ENCODE measurements at regions not wholly inside any gene's neighbourhood (a gene's known extent, or its start where the extent isn't known, plus 50 kb on each side); places are given as distances from the start of the nearest gene placed in this dataset.

GRCh38 chr9:31032206-31032605 is 1352.2 kb upstream of the ACO1 start:
- no peak overlapping the region for H3K4me2 ChIP-seq (ENCODE audit: control insufficient read depth, insufficient read depth)
- H3K79me2 ChIP-seq (ENCODE audit: control insufficient read depth, insufficient read depth, low read length) = no peaks in the 10 kb centered on the region
- H3K4me1 ChIP-seq (ENCODE audit: control insufficient read depth, insufficient read depth, low read length) = no peaks in the 10 kb centered on the region
- H3K4me3 ChIP-seq = no peak overlapping the region
- ATAC-seq (no peak), FAIRE-seq (no peak), DNase-seq (ENCODE audit: low read depth, low spot score) (no peak)
- BruUV-seq (replicated peaks) = no TSS peak
- TF ChIP-seq POLR2A (IDR thresholded peaks at IDR 0.05; ENCODE audit: low read depth, low read length) = no peak
- TF ChIP-seq ZNF592 (IDR thresholded peaks at IDR 0.05) = no peak
- no peak for TF ChIP-seq BRCA1 (IDR thresholded peaks at IDR 0.05; ENCODE audit: low read depth, low read length)
- TF ChIP-seq MEF2B (IDR thresholded peaks at IDR 0.05; ENCODE audit: partially characterized antibody, poor library complexity, severe bottlenecking) = no peak
- TF ChIP-seq NFIC (IDR thresholded peaks at IDR 0.05; ENCODE audit: low read depth, low read length) = no peak
- no peak for TF ChIP-seq WRNIP1 (IDR thresholded peaks at IDR 0.05; ENCODE audit: borderline replicate concordance, low read depth, low read length)
- no peak for TF ChIP-seq NFXL1 (IDR thresholded peaks at IDR 0.05; ENCODE audit: borderline replicate concordance)
- TF ChIP-seq, protein P1, sequence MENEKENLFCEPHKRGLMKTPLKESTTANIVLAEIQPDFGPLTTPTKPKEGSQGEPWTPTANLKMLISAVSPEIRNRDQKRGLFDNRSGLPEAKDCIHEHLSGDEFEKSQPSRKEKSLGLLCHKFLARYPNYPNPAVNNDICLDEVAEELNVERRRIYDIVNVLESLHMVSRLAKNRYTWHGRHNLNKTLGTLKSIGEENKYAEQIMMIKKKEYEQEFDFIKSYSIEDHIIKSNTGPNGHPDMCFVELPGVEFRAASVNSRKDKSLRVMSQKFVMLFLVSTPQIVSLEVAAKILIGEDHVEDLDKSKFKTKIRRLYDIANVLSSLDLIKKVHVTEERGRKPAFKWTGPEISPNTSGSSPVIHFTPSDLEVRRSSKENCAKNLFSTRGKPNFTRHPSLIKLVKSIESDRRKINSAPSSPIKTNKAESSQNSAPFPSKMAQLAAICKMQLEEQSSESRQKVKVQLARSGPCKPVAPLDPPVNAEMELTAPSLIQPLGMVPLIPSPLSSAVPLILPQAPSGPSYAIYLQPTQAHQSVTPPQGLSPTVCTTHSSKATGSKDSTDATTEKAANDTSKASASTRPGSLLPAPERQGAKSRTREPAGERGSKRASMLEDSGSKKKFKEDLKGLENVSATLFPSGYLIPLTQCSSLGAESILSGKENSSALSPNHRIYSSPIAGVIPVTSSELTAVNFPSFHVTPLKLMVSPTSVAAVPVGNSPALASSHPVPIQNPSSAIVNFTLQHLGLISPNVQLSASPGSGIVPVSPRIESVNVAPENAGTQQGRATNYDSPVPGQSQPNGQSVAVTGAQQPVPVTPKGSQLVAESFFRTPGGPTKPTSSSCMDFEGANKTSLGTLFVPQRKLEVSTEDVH (IDR thresholded peaks at IDR 0.05; ENCODE audit: low read depth, partially characterized antibody) = no peak
- TF ChIP-seq ASH2L (IDR thresholded peaks at IDR 0.05; ENCODE audit: borderline replicate concordance, low read depth) = no peak
- no peaks in the 10 kb centered on the region for H4K20me1 ChIP-seq (ENCODE audit: control insufficient read depth, insufficient read depth)
- H2AFZ ChIP-seq (ENCODE audit: control insufficient read depth, low read depth, low read length) = no peak overlapping the region
- intact Hi-C loops (cut with micrococcal nuclease; ENCODE audit: unreplicated experiment) = no loop called here
- no peaks in the 10 kb centered on the region for H3K36me3 ChIP-seq (ENCODE audit: control insufficient read depth in 2 of 2, insufficient read depth in 2 of 2, low read length in 1 of 2)
- in situ Hi-C loops (cut with MboI) = no loop called here
- SMC1A ChIA-PET (ENCODE audit: uncharacterized antibody, unreplicated experiment) = no interaction called here
- RAD21 ChIA-PET (ENCODE audit: unreplicated experiment) = no interaction called here
- 44% methylated on average over 3 of the region's 3 CpGs for WGBS (ENCODE audit: insufficient coverage, insufficient replicate concordance, low lambda C conversion rate, missing lambda C conversion rate)
- no peak overlapping the region for H3K9ac ChIP-seq (ENCODE audit: control insufficient read depth, insufficient read depth, low read length)
- POLR2A ChIA-PET = no interaction called here
- H3K9me3 ChIP-seq (replicated peaks; ENCODE audit: control insufficient read depth, insufficient read depth, low read length) = no peaks in the 10 kb centered on the region
- H3K27ac ChIP-seq (ENCODE audit: control insufficient read depth, insufficient read depth) = no peak overlapping the region
- H3K27me3 ChIP-seq (replicated peaks in 1 of 2; ENCODE audit: control insufficient read depth in 2 of 2, insufficient read depth in 2 of 2, low read length in 1 of 2) = no peaks in the 10 kb centered on the region
- CTCF ChIA-PET = no interaction called here
